ENCODE measurements at regions not wholly inside any gene's neighbourhood (a gene's known extent, or its start where the extent isn't known, plus 50 kb on each side); places are given as distances from the start of the nearest gene placed in this dataset.
A peak's percentile ranks its signal among the peaks of the same experiment; 100 is the strongest.

DNA sequence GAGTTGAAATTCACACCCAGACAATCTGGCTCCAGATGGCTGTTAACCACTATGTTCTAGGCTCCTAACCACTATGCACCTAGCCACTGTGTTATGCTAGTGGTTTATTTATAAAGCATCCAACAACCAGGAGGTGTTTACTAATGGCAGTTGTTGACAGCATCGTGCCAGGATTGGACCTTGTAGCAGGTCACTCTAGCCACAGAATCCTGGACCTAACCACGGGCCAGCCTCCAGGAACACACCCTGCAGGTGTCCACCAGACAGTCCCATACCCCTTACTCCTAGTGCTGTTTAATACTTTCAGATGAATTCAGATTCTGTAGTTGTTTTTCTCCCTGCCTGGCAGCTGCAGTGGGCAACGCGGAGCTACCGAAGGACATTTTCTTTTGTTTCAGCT lies 109.4 kb upstream of the MYL2 start:
- no peak for TF ChIP-seq ZNF331 (CRISPR knock-in tag; IDR thresholded peaks at IDR 0.05; ENCODE audit: low read depth)
- TF ChIP-seq, protein P1, sequence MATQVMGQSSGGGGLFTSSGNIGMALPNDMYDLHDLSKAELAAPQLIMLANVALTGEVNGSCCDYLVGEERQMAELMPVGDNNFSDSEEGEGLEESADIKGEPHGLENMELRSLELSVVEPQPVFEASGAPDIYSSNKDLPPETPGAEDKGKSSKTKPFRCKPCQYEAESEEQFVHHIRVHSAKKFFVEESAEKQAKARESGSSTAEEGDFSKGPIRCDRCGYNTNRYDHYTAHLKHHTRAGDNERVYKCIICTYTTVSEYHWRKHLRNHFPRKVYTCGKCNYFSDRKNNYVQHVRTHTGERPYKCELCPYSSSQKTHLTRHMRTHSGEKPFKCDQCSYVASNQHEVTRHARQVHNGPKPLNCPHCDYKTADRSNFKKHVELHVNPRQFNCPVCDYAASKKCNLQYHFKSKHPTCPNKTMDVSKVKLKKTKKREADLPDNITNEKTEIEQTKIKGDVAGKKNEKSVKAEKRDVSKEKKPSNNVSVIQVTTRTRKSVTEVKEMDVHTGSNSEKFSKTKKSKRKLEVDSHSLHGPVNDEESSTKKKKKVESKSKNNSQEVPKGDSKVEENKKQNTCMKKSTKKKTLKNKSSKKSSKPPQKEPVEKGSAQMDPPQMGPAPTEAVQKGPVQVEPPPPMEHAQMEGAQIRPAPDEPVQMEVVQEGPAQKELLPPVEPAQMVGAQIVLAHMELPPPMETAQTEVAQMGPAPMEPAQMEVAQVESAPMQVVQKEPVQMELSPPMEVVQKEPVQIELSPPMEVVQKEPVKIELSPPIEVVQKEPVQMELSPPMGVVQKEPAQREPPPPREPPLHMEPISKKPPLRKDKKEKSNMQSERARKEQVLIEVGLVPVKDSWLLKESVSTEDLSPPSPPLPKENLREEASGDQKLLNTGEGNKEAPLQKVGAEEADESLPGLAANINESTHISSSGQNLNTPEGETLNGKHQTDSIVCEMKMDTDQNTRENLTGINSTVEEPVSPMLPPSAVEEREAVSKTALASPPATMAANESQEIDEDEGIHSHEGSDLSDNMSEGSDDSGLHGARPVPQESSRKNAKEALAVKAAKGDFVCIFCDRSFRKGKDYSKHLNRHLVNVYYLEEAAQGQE (IDR thresholded peaks at IDR 0.05; ENCODE audit: unreplicated experiment), result no peak
- Histone ChIP-seq H2AFZ (no peak overlapping the region), H3K27me3 (ENCODE audit: insufficient read depth) (peaks cover 19% of the 10 kb centered on the region)

DNA sequence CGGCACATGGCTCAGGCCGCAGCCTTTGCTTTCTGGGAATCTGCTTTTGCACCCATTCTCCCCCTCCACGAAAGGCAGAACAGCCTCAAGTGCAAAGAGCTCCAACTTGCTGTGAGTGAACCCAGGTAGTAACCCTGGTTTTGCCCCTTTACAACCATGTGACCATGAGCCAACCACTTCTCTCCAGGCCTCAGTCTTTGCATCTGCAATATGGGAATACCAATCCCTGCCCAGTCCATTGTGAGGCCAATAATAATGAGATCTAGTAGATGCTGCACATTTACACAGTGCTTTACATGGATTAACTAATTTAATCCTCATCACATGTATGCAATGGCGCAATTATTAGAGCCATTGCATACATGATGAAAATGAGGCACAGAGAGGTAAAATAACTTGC lies 108.9 kb upstream of the MYL2 start:
- H3K4me1 ChIP-seq (ENCODE audit: insufficient read depth), result peaks cover 14% of the 10 kb centered on the region
- no peaks in the 10 kb centered on the region for H3K9me2 ChIP-seq (ENCODE audit: insufficient read depth)
- H3K4me3 ChIP-seq, result no peak overlapping the region
- Mint-ChIP-seq H3K27me3 (ENCODE audit: insufficient read depth, low read depth, poor library complexity) (peaks cover 17% of the 10 kb centered on the region), H3K27ac (no peak overlapping the region), H3K4me1 (peaks cover 34% of the 10 kb centered on the region), H3K4me3 (no peak overlapping the region), H3K36me3 (ENCODE audit: low read depth) (no peaks in the 10 kb centered on the region; the same call in 2 of the 3 replicates), H3K9me3 (no peaks in the 10 kb centered on the region)
- H3K79me2 ChIP-seq (replicated peaks; ENCODE audit: insufficient read depth), result no peaks in the 10 kb centered on the region
- H3F3A ChIP-seq (replicated peaks; ENCODE audit: low read depth), result no peaks in the 10 kb centered on the region
- ATAC-seq, result no peak
- no peak overlapping the region for H3K27ac ChIP-seq (ENCODE audit: low read depth)
- H3K27me3 ChIP-seq (ENCODE audit: insufficient read depth), result peaks cover 19% of the 10 kb centered on the region
- H2AFZ ChIP-seq, result no peak overlapping the region
- H3K4me2 ChIP-seq, result no peak overlapping the region
- DNase-seq (ENCODE audit: low spot score), result no peak
- no peaks in the 10 kb centered on the region for H3K36me3 ChIP-seq (ENCODE audit: insufficient read depth)
- H4K20me1 ChIP-seq (replicated peaks; ENCODE audit: insufficient read depth), result no peaks in the 10 kb centered on the region
- TF ChIP-seq ZNF331 (CRISPR knock-in tag; IDR thresholded peaks at IDR 0.05; ENCODE audit: low read depth), result no peak
- no peak for TF ChIP-seq EZH2 (IDR thresholded peaks at IDR 0.05; ENCODE audit: low read depth, unreplicated experiment)
- no peak for TF ChIP-seq JUNB (IDR thresholded peaks at IDR 0.05; ENCODE audit: unreplicated experiment)
- TF ChIP-seq, protein P2, sequence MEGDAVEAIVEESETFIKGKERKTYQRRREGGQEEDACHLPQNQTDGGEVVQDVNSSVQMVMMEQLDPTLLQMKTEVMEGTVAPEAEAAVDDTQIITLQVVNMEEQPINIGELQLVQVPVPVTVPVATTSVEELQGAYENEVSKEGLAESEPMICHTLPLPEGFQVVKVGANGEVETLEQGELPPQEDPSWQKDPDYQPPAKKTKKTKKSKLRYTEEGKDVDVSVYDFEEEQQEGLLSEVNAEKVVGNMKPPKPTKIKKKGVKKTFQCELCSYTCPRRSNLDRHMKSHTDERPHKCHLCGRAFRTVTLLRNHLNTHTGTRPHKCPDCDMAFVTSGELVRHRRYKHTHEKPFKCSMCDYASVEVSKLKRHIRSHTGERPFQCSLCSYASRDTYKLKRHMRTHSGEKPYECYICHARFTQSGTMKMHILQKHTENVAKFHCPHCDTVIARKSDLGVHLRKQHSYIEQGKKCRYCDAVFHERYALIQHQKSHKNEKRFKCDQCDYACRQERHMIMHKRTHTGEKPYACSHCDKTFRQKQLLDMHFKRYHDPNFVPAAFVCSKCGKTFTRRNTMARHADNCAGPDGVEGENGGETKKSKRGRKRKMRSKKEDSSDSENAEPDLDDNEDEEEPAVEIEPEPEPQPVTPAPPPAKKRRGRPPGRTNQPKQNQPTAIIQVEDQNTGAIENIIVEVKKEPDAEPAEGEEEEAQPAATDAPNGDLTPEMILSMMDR (conservative IDR thresholded peaks at IDR 0.05; ENCODE audit: low read depth in 2 of 2), result no peak
- TF ChIP-seq, protein P1 (IDR thresholded peaks at IDR 0.05; ENCODE audit: unreplicated experiment), result no peak

More for the DNA sequence above, 109.4 kb upstream of the MYL2 start:
- Mint-ChIP-seq H3K9me3 (no peaks in the 10 kb centered on the region), H3K4me3 (no peak overlapping the region), H3K27ac (no peak overlapping the region), H3K4me1 (peaks cover 32% of the 10 kb centered on the region), H3K27me3 (ENCODE audit: insufficient read depth, low read depth, poor library complexity) (peaks cover 16% of the 10 kb centered on the region), H3K36me3 (ENCODE audit: low read depth) (no peaks in the 10 kb centered on the region; the same call in 2 of the 3 replicates)
- no peak for ATAC-seq
- Histone ChIP-seq H3F3A (replicated peaks; ENCODE audit: low read depth) (no peaks in the 10 kb centered on the region), H3K27ac (ENCODE audit: low read depth) (no peak overlapping the region), H3K4me1 (ENCODE audit: insufficient read depth) (peaks cover 14% of the 10 kb centered on the region), H3K36me3 (ENCODE audit: insufficient read depth) (no peaks in the 10 kb centered on the region), H3K4me2 (no peak overlapping the region), H3K79me2 (replicated peaks; ENCODE audit: insufficient read depth) (no peaks in the 10 kb centered on the region), H3K9me2 (ENCODE audit: insufficient read depth) (no peaks in the 10 kb centered on the region), H3K4me3 (no peak overlapping the region), H4K20me1 (replicated peaks; ENCODE audit: insufficient read depth) (no peaks in the 10 kb centered on the region)
- DNase-seq (ENCODE audit: low spot score), result peak; percentile 47
